H9 (cell line): ENCODE measurements at regions not wholly inside any gene's neighbourhood (a gene's known extent, or its start where the extent isn't known, plus 50 kb on each side); places are given as distances from the start of the nearest gene placed in this dataset.

Experiments used
- DNase-seq: peaks from one replicate; pipeline ENCODE4 v3.0.0-alpha.2; 2017
- H2AFZ ChIP-seq: one replicate; pipeline ENCODE4 v1.6.1; 2013; ENCODE audit warnings: mild to moderate bottlenecking, low read length, control low read depth, moderate library complexity
- H2AK5ac ChIP-seq: 2 replicates; pipeline ENCODE4 v1.6.1; 2013; ENCODE audit warnings: low read length, control low read depth, mixed read lengths; ENCODE audit not compliant: insufficient read length
- H2BK120ac ChIP-seq: one replicate; pipeline ENCODE4 v1.6.1; 2013; ENCODE audit warnings: low read depth, mild to moderate bottlenecking, low read length, control low read depth, inconsistent platforms; ENCODE audit not compliant: poor library complexity, severe bottlenecking
- H2BK12ac ChIP-seq: 2 replicates; pipeline ENCODE4 v1.6.1; 2013; ENCODE audit warnings: low read length, control low read depth, mixed read lengths, low read depth; ENCODE audit not compliant: insufficient read length
- H2BK15ac ChIP-seq: 2 replicates; pipeline ENCODE4 v1.6.1; 2013; ENCODE audit warnings: low read depth, low read length, control low read depth
- H2BK20ac ChIP-seq: one replicate; pipeline ENCODE4 v1.6.1; 2013; ENCODE audit warnings: low read depth, mild to moderate bottlenecking, low read length, control low read depth, inconsistent platforms; ENCODE audit not compliant: poor library complexity, severe bottlenecking
- H2BK5ac ChIP-seq: 2 replicates; pipeline ENCODE4 v1.6.1; 2013; ENCODE audit warnings: low read length, control low read depth, mixed read lengths; ENCODE audit not compliant: insufficient read length
- H3K14ac ChIP-seq: 2 replicates; pipeline ENCODE4 v1.6.1; 2013; ENCODE audit warnings: low read length, control low read depth; ENCODE audit not compliant: insufficient read depth
- H3K18ac ChIP-seq: 2 replicates; pipeline ENCODE4 v1.6.1; 2013; ENCODE audit warnings: low read depth, mild to moderate bottlenecking, mixed read lengths, low read length, control low read depth; ENCODE audit not compliant: insufficient read length
- H3K23ac ChIP-seq: 2 replicates; pipeline ENCODE4 v1.6.1; 2013; ENCODE audit warnings: low read length, control low read depth, mixed read lengths, low read depth; ENCODE audit not compliant: insufficient read length
- H3K23me2 ChIP-seq: 2 replicates; pipeline ENCODE4 v1.6.1; 2013; ENCODE audit warnings: low read depth, mild to moderate bottlenecking, mixed read lengths, low read length, control low read depth; ENCODE audit not compliant: insufficient read length, poor library complexity, severe bottlenecking
- H3K27ac ChIP-seq: 2 replicates; pipeline ENCODE4 v1.5.1; 2013; ENCODE audit warnings: low read length, control low read depth, mixed read lengths, low read depth; ENCODE audit not compliant: insufficient read length
- H3K27me3 ChIP-seq: 2 replicates; pipeline ENCODE4 v1.6.1; 2013; ENCODE audit warnings: low read length, control low read depth, inconsistent platforms; ENCODE audit not compliant: insufficient read depth
- H3K4ac ChIP-seq: 2 replicates; pipeline ENCODE4 v1.6.1; 2013; ENCODE audit warnings: low read depth, mild to moderate bottlenecking, control low read depth, inconsistent platforms, low read length, moderate library complexity
- H3K4me1 ChIP-seq: 2 replicates; pipeline ENCODE4 v1.6.1; 2013; ENCODE audit warnings: low read length, control low read depth, inconsistent platforms; ENCODE audit not compliant: insufficient read depth
- H3K4me2 ChIP-seq: 2 replicates; pipeline ENCODE4 v1.6.1; 2013; ENCODE audit warnings: low read length, control low read depth, mixed read lengths; ENCODE audit not compliant: insufficient read length, insufficient read depth
- H3K56ac ChIP-seq: 2 replicates; pipeline ENCODE4 v1.6.1; 2013; ENCODE audit warnings: low read depth, mild to moderate bottlenecking, mixed read lengths, low read length, control low read depth; ENCODE audit not compliant: insufficient read length
- H3K79me1 ChIP-seq: 2 replicates; pipeline ENCODE4 v1.6.1; 2013; ENCODE audit warnings: low read depth, mild to moderate bottlenecking, moderate library complexity, low read length, control low read depth, inconsistent platforms; ENCODE audit not compliant: insufficient read depth, poor library complexity, severe bottlenecking
- H3K79me2 ChIP-seq: 2 replicates; pipeline ENCODE4 v1.6.1; 2013; ENCODE audit warnings: low read length, control low read depth, inconsistent platforms; ENCODE audit not compliant: insufficient read depth
- H3K9ac ChIP-seq: 2 replicates; pipeline ENCODE4 v1.6.1; 2013; ENCODE audit warnings: low read length, control low read depth, mixed read lengths; ENCODE audit not compliant: insufficient read length; ENCODE audit errors: extremely low read depth
- H3K9me3 ChIP-seq: one replicate; pipeline ENCODE4 v1.6.1; 2013; ENCODE audit warnings: low read depth, low read length, inconsistent platforms; ENCODE audit not compliant: control insufficient read depth
- H3T11ph ChIP-seq: one replicate; pipeline ENCODE4 v1.6.1; 2013; ENCODE audit warnings: mild to moderate bottlenecking, low read length, control low read depth, inconsistent platforms
- H4K20me1 ChIP-seq: one replicate; pipeline ENCODE4 v1.6.1; 2013; ENCODE audit not compliant: control insufficient read depth, insufficient read length, insufficient read depth
- H4K5ac ChIP-seq: 2 replicates; pipeline ENCODE4 v1.6.1; 2013; ENCODE audit warnings: low read depth, mild to moderate bottlenecking, mixed read lengths, low read length, control low read depth; ENCODE audit not compliant: insufficient read length
- H4K8ac ChIP-seq: replicated peaks from 2 replicates; pipeline ENCODE4 v1.6.1; 2013; ENCODE audit warnings: low read length, control low read depth, mixed read lengths, low read depth; ENCODE audit not compliant: insufficient read length
- H4K91ac ChIP-seq: 2 replicates; pipeline ENCODE4 v1.6.1; 2013; ENCODE audit warnings: low read depth, mild to moderate bottlenecking, moderate library complexity, mixed read lengths, low read length, control low read depth; ENCODE audit not compliant: insufficient read length
- H3K27ac Mint-ChIP-seq, 3 experiments: 2 replicates in 2 of 3; 3 replicates in 1 of 3; pipeline ENCODE4 v1.8.0; 2020 to 2021; ENCODE audit warnings: mixed read lengths in 3 of 3, mild to moderate bottlenecking in 1 of 3, moderate library complexity in 1 of 3
- H3K27me3 Mint-ChIP-seq: 2 replicates; pipeline ENCODE4 v1.8.0; 2021; ENCODE audit warnings: low read depth, mild to moderate bottlenecking, moderate library complexity, mixed read lengths
- H3K36me3 Mint-ChIP-seq, 3 experiments: 2 replicates in 2 of 3; 3 replicates in 1 of 3; pipeline ENCODE4 v1.8.0; 2020 to 2021; ENCODE audit warnings: low read depth in 3 of 3, mixed read lengths in 3 of 3; ENCODE audit not compliant: insufficient read depth in 1 of 3
- H3K4me1 Mint-ChIP-seq, 2 experiments: 2 replicates each; pipeline ENCODE4 v1.8.0; 2020; ENCODE audit warnings: mixed read lengths in 2 of 2
- H3K4me3 Mint-ChIP-seq, 2 experiments: 2 replicates in 1 of 2; 3 replicates in 1 of 2; pipeline ENCODE4 v1.8.0; 2020 to 2021; ENCODE audit warnings: mild to moderate bottlenecking in 2 of 2, mixed read lengths in 2 of 2, moderate library complexity in 1 of 2
- H3K9me3 Mint-ChIP-seq, 2 experiments: 2 replicates in 1 of 2; 3 replicates in 1 of 2; pipeline ENCODE4 v1.8.0; 2020; ENCODE audit warnings: mild to moderate bottlenecking in 2 of 2, mixed read lengths in 2 of 2, moderate library complexity in 1 of 2
- WGBS: extraction: QIAGEN DNeasy Blood & Tissue Kit; methylation state at CpG from one replicate; pipeline ENCODE4 v1.1.7; 2013; ENCODE audit warnings: missing lambda C conversion rate, low lambda C conversion rate, mixed read lengths; ENCODE audit not compliant: insufficient read length; ENCODE audit errors: extremely low coverage; 5-methylcytosine and 5-hydroxymethylcytosine counted together
- TF ChIP-seq, protein P1 (sequence below): fragments of 200-600 bp; sonication (generic); conservative IDR thresholded peaks from 3 replicates; pipeline ENCODE4 v1.8.0; 2021; ENCODE audit warnings: antibody characterized with exemption, mild to moderate bottlenecking

DNA sequence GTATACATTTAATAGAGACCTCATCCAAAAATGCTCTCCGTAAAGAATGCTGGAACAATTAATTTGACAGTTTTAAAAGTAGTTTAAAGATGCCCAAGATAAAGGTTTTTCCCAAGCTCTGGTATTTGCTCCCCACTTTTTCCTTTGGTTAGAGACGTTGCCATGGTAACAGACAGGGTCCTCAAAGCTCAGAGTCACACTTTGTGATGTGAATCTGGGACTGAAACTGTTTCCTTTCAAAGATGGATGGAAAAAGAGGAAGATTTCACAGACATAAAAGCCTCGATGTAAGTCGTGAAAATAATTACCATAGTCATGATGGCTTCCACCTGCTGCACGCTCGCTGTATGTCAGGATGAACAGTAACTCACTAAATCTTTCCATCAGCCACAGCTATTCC, 229.5 kb downstream of the MSX2 start:
- Histone ChIP-seq H4K5ac (no peak overlapping the region), H3K14ac (no peak overlapping the region), H2BK120ac (no peak overlapping the region), H3K79me1 (no peaks in the 10 kb centered on the region), H3K4me2 (no peak overlapping the region), H2BK5ac (no peak overlapping the region), H4K20me1 (no peaks in the 10 kb centered on the region), H3K79me2 (no peaks in the 10 kb centered on the region), H3K4me1 (no peaks in the 10 kb centered on the region), H3K23ac (no peak overlapping the region), H3K9ac (no peak overlapping the region), H3K4ac (no peak overlapping the region), H3K9me3 (no peaks in the 10 kb centered on the region), H3K27me3 (no peaks in the 10 kb centered on the region), H4K8ac (no peak overlapping the region), H2AFZ (no peak overlapping the region), H2BK15ac (no peak overlapping the region), H3K27ac (no peak overlapping the region), H3K23me2 (no peaks in the 10 kb centered on the region), H3T11ph (no peak overlapping the region), H3K56ac (no peak overlapping the region), H2BK20ac (no peak overlapping the region), H2BK12ac (no peak overlapping the region), H2AK5ac (no peak overlapping the region), H4K91ac (no peak overlapping the region), H3K18ac (no peak overlapping the region)
- Mint-ChIP-seq H3K36me3 (no peaks in the 10 kb centered on the region), H3K4me1 (no peaks in the 10 kb centered on the region), H3K27ac (no peak overlapping the region), H3K9me3 (no peaks in the 10 kb centered on the region; a peak in 1 of 5 replicates), H3K27me3 (peaks cover 5% of the 10 kb centered on the region; the same call in 1 of the 2 replicates), H3K4me3 (no peak overlapping the region)
- no CpG with 5 or more reads among the region's 6 CpGs for WGBS
- TF ChIP-seq, protein P1, sequence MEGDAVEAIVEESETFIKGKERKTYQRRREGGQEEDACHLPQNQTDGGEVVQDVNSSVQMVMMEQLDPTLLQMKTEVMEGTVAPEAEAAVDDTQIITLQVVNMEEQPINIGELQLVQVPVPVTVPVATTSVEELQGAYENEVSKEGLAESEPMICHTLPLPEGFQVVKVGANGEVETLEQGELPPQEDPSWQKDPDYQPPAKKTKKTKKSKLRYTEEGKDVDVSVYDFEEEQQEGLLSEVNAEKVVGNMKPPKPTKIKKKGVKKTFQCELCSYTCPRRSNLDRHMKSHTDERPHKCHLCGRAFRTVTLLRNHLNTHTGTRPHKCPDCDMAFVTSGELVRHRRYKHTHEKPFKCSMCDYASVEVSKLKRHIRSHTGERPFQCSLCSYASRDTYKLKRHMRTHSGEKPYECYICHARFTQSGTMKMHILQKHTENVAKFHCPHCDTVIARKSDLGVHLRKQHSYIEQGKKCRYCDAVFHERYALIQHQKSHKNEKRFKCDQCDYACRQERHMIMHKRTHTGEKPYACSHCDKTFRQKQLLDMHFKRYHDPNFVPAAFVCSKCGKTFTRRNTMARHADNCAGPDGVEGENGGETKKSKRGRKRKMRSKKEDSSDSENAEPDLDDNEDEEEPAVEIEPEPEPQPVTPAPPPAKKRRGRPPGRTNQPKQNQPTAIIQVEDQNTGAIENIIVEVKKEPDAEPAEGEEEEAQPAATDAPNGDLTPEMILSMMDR = no peak
- no peak for DNase-seq
